HCT116 (cell line): ENCODE measurements at regions not wholly inside any gene's neighbourhood (a gene's known extent, or its start where the extent isn't known, plus 50 kb on each side); places are given as distances from the start of the nearest gene placed in this dataset.

ENCODE experiments used
- ELF1 ChIP-seq: IDR thresholded peaks from 2 replicates; pipeline ENCODE4 v1.6.1; 2012; ENCODE audit warnings: low read depth, borderline replicate concordance
- EZH2phosphoT487 ChIP-seq: fragments of 200-600 bp; IDR thresholded peaks from 2 replicates; pipeline ENCODE4 v1.6.1; 2018; ENCODE audit warnings: antibody characterized with exemption, borderline replicate concordance
- POLR2A ChIP-seq: IDR thresholded peaks from 2 replicates; pipeline ENCODE4 v1.7.0; 2011; ENCODE audit warnings: borderline replicate concordance; ENCODE audit not compliant: insufficient read depth, insufficient read length; ENCODE audit errors: extremely low read depth
- RAD21 ChIP-seq: IDR thresholded peaks from 2 replicates; pipeline ENCODE4 v1.6.1; 2012; ENCODE audit warnings: low read depth, mild to moderate bottlenecking
- SIN3A ChIP-seq: IDR thresholded peaks from 2 replicates; pipeline ENCODE4 v1.6.1; 2012; ENCODE audit warnings: low read depth
- SP1 ChIP-seq: IDR thresholded peaks from 2 replicates; pipeline ENCODE4 v1.6.1; 2012; ENCODE audit warnings: low read depth
- TF ChIP-seq, protein P1 (sequence below): IDR thresholded peaks from 2 replicates; pipeline ENCODE4 v1.6.1; 2012
- TF ChIP-seq, protein P2 (sequence below), 3 experiments: fragments of 200-600 bp in 1 of 3; sonication (generic) in 1 of 3; IDR thresholded peaks in 2 of 3; conservative IDR thresholded peaks in 1 of 3; 2 replicates each; pipeline ENCODE4 v1.5.1; 2012 to 2017; ENCODE audit warnings: low read depth in 2 of 3, low read length in 2 of 3, antibody characterized with exemption in 1 of 3, borderline replicate concordance in 1 of 3, control low read depth in 1 of 3, mild to moderate bottlenecking in 1 of 3, mixed read lengths in 1 of 3, mixed run types in 1 of 3, moderate library complexity in 1 of 3; ENCODE audit not compliant: insufficient read depth in 1 of 3

DNA sequence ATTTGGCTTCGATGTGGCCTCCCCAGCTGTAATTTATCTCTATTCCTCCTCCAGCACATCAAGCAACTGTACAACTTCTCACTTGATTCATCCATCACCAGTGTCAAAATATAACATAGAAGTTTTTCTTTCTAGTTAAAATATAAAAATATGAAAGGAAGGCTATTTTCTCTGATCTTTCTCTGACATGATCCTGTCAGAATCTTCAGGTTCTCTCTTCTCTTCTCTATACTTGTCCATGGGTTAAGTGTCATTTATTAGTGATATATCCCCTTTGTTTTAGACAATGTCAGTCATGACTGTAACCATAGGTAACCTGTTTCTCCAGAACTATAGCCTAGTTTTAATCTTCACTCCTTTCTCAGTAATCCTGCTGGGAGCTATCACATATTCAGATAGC is 132.5 kb upstream of the G2E3 start:
- TF ChIP-seq, protein P1, sequence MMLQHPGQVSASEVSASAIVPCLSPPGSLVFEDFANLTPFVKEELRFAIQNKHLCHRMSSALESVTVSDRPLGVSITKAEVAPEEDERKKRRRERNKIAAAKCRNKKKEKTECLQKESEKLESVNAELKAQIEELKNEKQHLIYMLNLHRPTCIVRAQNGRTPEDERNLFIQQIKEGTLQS = no peak
- TF ChIP-seq, protein P2, sequence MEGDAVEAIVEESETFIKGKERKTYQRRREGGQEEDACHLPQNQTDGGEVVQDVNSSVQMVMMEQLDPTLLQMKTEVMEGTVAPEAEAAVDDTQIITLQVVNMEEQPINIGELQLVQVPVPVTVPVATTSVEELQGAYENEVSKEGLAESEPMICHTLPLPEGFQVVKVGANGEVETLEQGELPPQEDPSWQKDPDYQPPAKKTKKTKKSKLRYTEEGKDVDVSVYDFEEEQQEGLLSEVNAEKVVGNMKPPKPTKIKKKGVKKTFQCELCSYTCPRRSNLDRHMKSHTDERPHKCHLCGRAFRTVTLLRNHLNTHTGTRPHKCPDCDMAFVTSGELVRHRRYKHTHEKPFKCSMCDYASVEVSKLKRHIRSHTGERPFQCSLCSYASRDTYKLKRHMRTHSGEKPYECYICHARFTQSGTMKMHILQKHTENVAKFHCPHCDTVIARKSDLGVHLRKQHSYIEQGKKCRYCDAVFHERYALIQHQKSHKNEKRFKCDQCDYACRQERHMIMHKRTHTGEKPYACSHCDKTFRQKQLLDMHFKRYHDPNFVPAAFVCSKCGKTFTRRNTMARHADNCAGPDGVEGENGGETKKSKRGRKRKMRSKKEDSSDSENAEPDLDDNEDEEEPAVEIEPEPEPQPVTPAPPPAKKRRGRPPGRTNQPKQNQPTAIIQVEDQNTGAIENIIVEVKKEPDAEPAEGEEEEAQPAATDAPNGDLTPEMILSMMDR (IDR thresholded peaks at IDR 0.05 in 2 of 3, conservative IDR thresholded peaks at IDR 0.05 in 1 of 3; ENCODE audit: borderline replicate concordance in 1 of 3, insufficient read depth in 1 of 3, low read depth in 2 of 3, low read length in 2 of 3) = no peak
- TF ChIP-seq RAD21 (no peak), ELF1 (no peak), POLR2A (no peak), SIN3A (no peak), EZH2phosphoT487 (no peak), SP1 (no peak)
